ENCODE measurements at regions not wholly inside any gene's neighbourhood (a gene's known extent, or its start where the extent isn't known, plus 50 kb on each side); places are given as distances from the start of the nearest gene placed in this dataset.

- H3K4me3 Mint-ChIP-seq = no peak overlapping the region
- H3K36me3 Mint-ChIP-seq (ENCODE audit: low read depth) = peaks cover 7% of the 10 kb centered on the region
- no peak overlapping the region for H3K27ac Mint-ChIP-seq
- peaks cover 17% of the 10 kb centered on the region for H3K9me3 Mint-ChIP-seq
- H3K4me1 Mint-ChIP-seq = peaks cover 5% of the 10 kb centered on the region
- TF ChIP-seq, protein P1, sequence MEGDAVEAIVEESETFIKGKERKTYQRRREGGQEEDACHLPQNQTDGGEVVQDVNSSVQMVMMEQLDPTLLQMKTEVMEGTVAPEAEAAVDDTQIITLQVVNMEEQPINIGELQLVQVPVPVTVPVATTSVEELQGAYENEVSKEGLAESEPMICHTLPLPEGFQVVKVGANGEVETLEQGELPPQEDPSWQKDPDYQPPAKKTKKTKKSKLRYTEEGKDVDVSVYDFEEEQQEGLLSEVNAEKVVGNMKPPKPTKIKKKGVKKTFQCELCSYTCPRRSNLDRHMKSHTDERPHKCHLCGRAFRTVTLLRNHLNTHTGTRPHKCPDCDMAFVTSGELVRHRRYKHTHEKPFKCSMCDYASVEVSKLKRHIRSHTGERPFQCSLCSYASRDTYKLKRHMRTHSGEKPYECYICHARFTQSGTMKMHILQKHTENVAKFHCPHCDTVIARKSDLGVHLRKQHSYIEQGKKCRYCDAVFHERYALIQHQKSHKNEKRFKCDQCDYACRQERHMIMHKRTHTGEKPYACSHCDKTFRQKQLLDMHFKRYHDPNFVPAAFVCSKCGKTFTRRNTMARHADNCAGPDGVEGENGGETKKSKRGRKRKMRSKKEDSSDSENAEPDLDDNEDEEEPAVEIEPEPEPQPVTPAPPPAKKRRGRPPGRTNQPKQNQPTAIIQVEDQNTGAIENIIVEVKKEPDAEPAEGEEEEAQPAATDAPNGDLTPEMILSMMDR (IDR thresholded peaks at IDR 0.05) = no peak
- H3K27me3 Mint-ChIP-seq (ENCODE audit: low read depth, poor library complexity) = no peaks in the 10 kb centered on the region
- DNase-seq = no peak
Observed at GRCh38 chr15:87618203-87618725, 638.3 kb downstream of the NTRK3 start.

DNA sequence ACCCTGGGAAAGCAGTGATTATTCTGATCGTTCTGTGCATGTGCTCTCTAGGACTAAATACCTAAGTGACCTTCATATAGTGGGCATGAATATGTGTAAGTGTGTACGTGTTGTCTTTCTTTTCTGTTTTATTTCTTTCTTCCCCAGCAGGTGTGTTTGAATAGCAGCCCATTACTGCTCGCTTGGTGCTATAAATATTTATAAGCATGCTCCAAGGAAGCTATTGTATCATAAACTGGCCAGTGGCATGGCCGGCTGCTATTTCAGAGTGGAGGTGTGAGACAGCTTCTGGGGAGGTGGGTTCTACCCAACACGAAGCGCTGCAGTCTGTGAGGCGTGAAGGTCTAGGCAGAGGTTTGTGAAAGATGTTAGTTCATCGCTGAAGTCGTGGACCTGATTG lies 641.8 kb downstream of the NTRK3 start:
- DNase-seq = no peak
- TF ChIP-seq, protein P1 (IDR thresholded peaks at IDR 0.05) = no peak
- Mint-ChIP-seq H3K27ac (no peak overlapping the region), H3K9me3 (no peaks in the 10 kb centered on the region), H3K4me3 (no peak overlapping the region), H3K4me1 (peaks cover 5% of the 10 kb centered on the region), H3K27me3 (ENCODE audit: low read depth, poor library complexity) (no peaks in the 10 kb centered on the region), H3K36me3 (ENCODE audit: low read depth) (no peaks in the 10 kb centered on the region)

DNA sequence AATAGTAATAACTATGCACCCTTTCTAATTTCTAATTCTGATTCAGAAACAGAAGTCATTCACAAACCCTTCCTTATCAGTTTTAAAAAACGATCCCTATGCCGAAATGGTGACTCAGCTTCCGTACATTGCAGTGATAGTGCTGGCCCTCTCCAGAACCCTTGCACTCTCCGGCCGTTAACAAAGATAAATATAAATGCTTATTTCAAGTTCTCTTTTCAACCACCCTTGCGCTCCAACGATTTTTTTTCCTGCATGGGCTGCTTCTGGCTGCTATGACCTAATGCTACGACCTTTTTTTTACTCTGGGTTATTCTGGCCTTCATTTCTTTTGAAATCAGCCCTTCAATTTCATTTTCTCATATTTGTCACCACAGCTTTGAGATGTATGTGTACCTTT lies 646.2 kb downstream of the NTRK3 start:
- no peaks in the 10 kb centered on the region for H3K27me3 Mint-ChIP-seq (ENCODE audit: low read depth, poor library complexity)
- H3K9me3 Mint-ChIP-seq = no peaks in the 10 kb centered on the region
- no peak overlapping the region for H3K27ac Mint-ChIP-seq
- no peak for DNase-seq
- no peaks in the 10 kb centered on the region for H3K36me3 Mint-ChIP-seq (ENCODE audit: low read depth)
- TF ChIP-seq, protein P1 (IDR thresholded peaks at IDR 0.05) = no peak
- no peak overlapping the region for H3K4me3 Mint-ChIP-seq
- H3K4me1 Mint-ChIP-seq = no peaks in the 10 kb centered on the region

GRCh38 chr15:87609894-87610293 lies 646.6 kb downstream of the NTRK3 start:
- Mint-ChIP-seq H3K27ac (no peak overlapping the region), H3K36me3 (ENCODE audit: low read depth) (no peaks in the 10 kb centered on the region), H3K27me3 (ENCODE audit: low read depth, poor library complexity) (no peaks in the 10 kb centered on the region), H3K9me3 (no peaks in the 10 kb centered on the region), H3K4me1 (no peaks in the 10 kb centered on the region), H3K4me3 (no peak overlapping the region)
- TF ChIP-seq, protein P1 (IDR thresholded peaks at IDR 0.05) = no peak
- no peak for DNase-seq

GRCh38 chr15:87609474-87609873 lies 647.1 kb downstream of the NTRK3 start:
- TF ChIP-seq, protein P1 (IDR thresholded peaks at IDR 0.05) = no peak
- Mint-ChIP-seq H3K27me3 (ENCODE audit: low read depth, poor library complexity) (no peaks in the 10 kb centered on the region), H3K9me3 (no peaks in the 10 kb centered on the region), H3K36me3 (ENCODE audit: low read depth) (no peaks in the 10 kb centered on the region), H3K27ac (no peak overlapping the region), H3K4me1 (no peaks in the 10 kb centered on the region), H3K4me3 (no peak overlapping the region)
- DNase-seq = no peak

DNA sequence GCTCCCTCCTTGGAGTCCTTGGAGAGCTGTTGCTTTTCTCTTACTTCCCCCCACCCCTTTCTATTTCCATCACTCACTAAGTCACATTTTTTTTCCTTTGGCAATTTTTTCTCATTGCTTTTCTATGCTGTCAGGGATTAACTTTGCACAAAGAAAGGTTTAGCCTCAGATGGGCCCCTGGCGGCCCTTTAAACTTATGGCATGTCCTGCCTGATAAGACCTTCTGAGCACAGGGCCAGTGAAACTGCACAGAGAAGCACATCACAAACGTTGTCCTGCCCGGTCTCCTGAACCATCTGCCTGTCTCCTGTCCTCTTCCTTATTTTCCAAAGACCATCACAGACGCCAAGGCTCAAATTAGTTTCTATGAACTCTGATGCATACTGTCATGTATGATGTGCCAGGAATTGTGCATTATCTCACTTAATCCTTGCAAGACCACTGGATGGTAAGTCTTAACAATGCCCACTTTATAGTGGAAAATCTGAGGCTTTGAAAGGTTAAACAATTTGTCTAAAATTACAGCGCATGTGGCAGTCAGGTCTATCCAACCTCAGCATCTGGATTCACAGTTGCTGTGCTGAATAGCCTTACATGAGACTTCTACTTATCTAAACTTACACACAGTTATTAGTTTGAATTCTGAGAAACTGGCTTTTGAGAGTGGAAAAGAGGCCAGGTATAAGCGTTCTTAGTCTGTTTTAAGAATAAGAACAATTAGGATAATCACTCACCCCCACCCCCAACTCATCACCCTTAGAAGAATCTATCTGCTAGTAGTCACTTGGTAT lies 648.1 kb downstream of the NTRK3 start:
- TF ChIP-seq, protein P1 (IDR thresholded peaks at IDR 0.05) = no peak
- no peak overlapping the region for H3K4me3 Mint-ChIP-seq
- no peak for DNase-seq
- H3K9me3 Mint-ChIP-seq = no peaks in the 10 kb centered on the region
- no peak overlapping the region for H3K27ac Mint-ChIP-seq
- H3K27me3 Mint-ChIP-seq (ENCODE audit: low read depth, poor library complexity) = no peaks in the 10 kb centered on the region
- no peaks in the 10 kb centered on the region for H3K36me3 Mint-ChIP-seq (ENCODE audit: low read depth)
- no peaks in the 10 kb centered on the region for H3K4me1 Mint-ChIP-seq

All from nephron progenitor cell (in vitro differentiated cells).